ENCODE measurements at regions not wholly inside any gene's neighbourhood (a gene's known extent, or its start where the extent isn't known, plus 50 kb on each side); places are given as distances from the start of the nearest gene placed in this dataset.

DNA sequence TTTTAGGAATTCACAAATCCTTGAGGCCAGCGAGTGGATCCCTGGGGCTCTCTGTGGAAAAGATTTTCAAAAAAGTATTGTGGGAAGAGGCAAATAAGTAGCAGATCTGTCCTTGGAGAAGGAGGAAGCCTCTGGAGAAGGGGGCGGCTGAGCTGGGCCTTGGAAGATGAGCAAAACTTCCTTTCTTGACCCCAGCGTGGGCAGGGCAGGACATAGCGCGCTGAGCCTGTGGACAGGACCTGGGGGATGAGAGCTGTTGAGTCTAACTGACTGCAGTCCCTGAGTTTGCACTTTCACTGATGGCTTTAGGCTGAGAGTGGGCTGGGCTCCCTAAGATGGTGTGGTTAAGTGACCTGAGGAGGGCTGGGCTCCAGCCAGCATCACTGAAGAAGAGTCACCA is 170.2 kb upstream of the GALNT2 start:
- TF ChIP-seq, protein P1, sequence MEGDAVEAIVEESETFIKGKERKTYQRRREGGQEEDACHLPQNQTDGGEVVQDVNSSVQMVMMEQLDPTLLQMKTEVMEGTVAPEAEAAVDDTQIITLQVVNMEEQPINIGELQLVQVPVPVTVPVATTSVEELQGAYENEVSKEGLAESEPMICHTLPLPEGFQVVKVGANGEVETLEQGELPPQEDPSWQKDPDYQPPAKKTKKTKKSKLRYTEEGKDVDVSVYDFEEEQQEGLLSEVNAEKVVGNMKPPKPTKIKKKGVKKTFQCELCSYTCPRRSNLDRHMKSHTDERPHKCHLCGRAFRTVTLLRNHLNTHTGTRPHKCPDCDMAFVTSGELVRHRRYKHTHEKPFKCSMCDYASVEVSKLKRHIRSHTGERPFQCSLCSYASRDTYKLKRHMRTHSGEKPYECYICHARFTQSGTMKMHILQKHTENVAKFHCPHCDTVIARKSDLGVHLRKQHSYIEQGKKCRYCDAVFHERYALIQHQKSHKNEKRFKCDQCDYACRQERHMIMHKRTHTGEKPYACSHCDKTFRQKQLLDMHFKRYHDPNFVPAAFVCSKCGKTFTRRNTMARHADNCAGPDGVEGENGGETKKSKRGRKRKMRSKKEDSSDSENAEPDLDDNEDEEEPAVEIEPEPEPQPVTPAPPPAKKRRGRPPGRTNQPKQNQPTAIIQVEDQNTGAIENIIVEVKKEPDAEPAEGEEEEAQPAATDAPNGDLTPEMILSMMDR (IDR thresholded peaks at IDR 0.05) = no peak
- TF ChIP-seq MYC (IDR thresholded peaks at IDR 0.05; ENCODE audit: borderline replicate concordance, low read length) (no peak), PHF8 (IDR thresholded peaks at IDR 0.05; ENCODE audit: borderline replicate concordance, low read depth) (no peak), RAD21 (conservative IDR thresholded peaks at IDR 0.05 in 1 of 2, IDR thresholded peaks at IDR 0.05 in 1 of 2) (no peak), JUNB (IDR thresholded peaks at IDR 0.05) (no peak), POLR2A (IDR thresholded peaks at IDR 0.05; ENCODE audit: low read length) (no peak), NR3C1 (IDR thresholded peaks at IDR 0.05) (no peak), TP53 (CRISPR knock-in tag; IDR thresholded peaks at IDR 0.05) (no peak)
- TF ChIP-seq, protein P2, sequence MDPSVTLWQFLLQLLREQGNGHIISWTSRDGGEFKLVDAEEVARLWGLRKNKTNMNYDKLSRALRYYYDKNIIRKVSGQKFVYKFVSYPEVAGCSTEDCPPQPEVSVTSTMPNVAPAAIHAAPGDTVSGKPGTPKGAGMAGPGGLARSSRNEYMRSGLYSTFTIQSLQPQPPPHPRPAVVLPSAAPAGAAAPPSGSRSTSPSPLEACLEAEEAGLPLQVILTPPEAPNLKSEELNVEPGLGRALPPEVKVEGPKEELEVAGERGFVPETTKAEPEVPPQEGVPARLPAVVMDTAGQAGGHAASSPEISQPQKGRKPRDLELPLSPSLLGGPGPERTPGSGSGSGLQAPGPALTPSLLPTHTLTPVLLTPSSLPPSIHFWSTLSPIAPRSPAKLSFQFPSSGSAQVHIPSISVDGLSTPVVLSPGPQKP (IDR thresholded peaks at IDR 0.05; ENCODE audit: low read depth, low read length) = no peak
- TF ChIP-seq, protein P3, sequence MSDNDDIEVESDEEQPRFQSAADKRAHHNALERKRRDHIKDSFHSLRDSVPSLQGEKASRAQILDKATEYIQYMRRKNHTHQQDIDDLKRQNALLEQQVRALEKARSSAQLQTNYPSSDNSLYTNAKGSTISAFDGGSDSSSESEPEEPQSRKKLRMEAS (IDR thresholded peaks at IDR 0.05) = no peak
